ENCODE measurements at regions not wholly inside any gene's neighbourhood (a gene's known extent, or its start where the extent isn't known, plus 50 kb on each side); places are given as distances from the start of the nearest gene placed in this dataset.

GRCh38 chr5:56356836-56357160 lies 123.7 kb upstream of the ANKRD55 start:
- no peak for TF ChIP-seq EP300 (IDR thresholded peaks at IDR 0.05)
- no peak for TF ChIP-seq CTCF (IDR thresholded peaks at IDR 0.05)
- TF ChIP-seq POLR2A (IDR thresholded peaks at IDR 0.05), result no peak

All from stomach (tissue), 4 donors.